ENCODE measurements at regions not wholly inside any gene's neighbourhood (a gene's known extent, or its start where the extent isn't known, plus 50 kb on each side); places are given as distances from the start of the nearest gene placed in this dataset.

DNA sequence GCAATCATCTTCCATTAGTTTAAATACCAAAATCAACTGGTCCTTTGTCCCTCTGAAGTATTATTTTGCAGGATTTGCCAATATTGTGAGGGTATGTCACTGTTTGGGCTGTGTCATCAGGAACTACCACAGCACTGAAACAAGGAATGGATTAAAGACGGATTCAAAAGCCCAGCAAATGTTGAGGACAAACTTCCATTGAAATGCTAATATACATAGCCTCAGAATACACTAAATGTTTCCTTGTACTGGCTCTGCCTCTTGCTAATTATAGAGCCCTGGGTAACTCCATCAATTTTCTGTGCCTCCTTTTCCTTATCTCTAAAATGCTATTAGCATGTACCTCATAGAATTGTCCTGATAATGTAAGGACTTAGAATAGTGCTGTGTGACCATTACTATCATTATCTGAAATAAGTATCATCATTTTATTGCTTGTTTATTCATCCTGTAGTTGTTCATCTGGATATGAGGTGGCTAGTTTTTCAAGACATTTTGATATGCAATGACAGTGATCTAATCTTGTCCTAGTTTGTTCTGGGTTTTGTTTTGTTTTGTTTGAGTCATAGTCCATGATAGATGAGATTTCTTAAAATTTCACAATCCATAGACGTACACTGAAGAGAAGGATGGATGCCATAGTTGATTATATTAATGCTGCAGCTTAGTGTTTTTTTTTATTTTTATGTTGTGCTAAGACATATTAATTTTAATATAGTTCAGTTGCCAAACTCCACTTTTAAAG, 333.4 kb upstream of the KCNH7 start:
- H3K36me3 Mint-ChIP-seq (ENCODE audit: low read depth) = no peaks in the 10 kb centered on the region
- H3K27ac Mint-ChIP-seq = no peak overlapping the region
- ChIA-PET POLR2A (no interaction called here), CTCF (no interaction called here)
- intact Hi-C loops (cut with micrococcal nuclease) = no loop called here
- no peaks in the 10 kb centered on the region for H3K4me1 Mint-ChIP-seq
- TF ChIP-seq, protein P1, sequence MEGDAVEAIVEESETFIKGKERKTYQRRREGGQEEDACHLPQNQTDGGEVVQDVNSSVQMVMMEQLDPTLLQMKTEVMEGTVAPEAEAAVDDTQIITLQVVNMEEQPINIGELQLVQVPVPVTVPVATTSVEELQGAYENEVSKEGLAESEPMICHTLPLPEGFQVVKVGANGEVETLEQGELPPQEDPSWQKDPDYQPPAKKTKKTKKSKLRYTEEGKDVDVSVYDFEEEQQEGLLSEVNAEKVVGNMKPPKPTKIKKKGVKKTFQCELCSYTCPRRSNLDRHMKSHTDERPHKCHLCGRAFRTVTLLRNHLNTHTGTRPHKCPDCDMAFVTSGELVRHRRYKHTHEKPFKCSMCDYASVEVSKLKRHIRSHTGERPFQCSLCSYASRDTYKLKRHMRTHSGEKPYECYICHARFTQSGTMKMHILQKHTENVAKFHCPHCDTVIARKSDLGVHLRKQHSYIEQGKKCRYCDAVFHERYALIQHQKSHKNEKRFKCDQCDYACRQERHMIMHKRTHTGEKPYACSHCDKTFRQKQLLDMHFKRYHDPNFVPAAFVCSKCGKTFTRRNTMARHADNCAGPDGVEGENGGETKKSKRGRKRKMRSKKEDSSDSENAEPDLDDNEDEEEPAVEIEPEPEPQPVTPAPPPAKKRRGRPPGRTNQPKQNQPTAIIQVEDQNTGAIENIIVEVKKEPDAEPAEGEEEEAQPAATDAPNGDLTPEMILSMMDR (IDR thresholded peaks at IDR 0.05) = no peak
- no peak for DNase-seq
- peaks cover 5% of the 10 kb centered on the region for H3K27me3 Mint-ChIP-seq
- no peak for ATAC-seq (ENCODE audit: low read depth)
- no peaks in the 10 kb centered on the region for H3K9me3 Mint-ChIP-seq
- H3K4me3 Mint-ChIP-seq = no peak overlapping the region

DNA sequence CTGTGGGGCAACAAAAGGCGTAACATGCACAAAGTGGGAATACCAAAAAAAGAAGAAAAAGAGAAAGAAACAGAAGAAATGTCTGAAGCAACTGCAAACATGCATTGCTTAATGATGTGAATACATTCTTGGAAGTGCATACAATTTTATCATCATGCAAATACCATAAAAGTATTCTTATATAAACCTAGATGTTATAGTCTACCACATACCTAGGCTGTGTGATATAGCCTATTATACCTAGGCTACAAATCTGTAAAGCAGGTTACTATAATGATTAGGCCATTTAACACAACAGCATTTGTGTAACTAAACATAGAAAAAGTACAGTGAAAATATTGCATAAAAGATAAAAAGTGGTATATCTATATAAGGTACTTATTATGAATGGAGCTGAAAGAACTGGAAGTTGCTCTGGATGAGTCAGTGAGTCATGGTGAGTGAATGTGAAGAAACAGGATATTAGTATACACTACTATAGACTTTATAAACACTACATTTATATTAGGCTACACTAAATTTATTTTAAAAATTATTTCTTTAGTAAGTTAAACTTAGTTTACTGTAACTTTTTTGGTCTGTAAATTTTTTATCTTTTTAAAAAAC, 319.4 kb upstream of the KCNH7 start:
- POLR2A ChIA-PET = no interaction called here
- CTCF ChIA-PET = no interaction called here
- H3K4me3 Mint-ChIP-seq = no peak overlapping the region
- peaks cover 2% of the 10 kb centered on the region for H3K27me3 Mint-ChIP-seq
- intact Hi-C loops (cut with micrococcal nuclease) = no loop called here
- H3K27ac Mint-ChIP-seq = no peak overlapping the region
- no peaks in the 10 kb centered on the region for H3K36me3 Mint-ChIP-seq (ENCODE audit: low read depth)
- ATAC-seq (ENCODE audit: low read depth) = no peak
- TF ChIP-seq, protein P1 (IDR thresholded peaks at IDR 0.05) = no peak
- DNase-seq = no peak
- no peaks in the 10 kb centered on the region for H3K4me1 Mint-ChIP-seq
- no peaks in the 10 kb centered on the region for H3K9me3 Mint-ChIP-seq

DNA sequence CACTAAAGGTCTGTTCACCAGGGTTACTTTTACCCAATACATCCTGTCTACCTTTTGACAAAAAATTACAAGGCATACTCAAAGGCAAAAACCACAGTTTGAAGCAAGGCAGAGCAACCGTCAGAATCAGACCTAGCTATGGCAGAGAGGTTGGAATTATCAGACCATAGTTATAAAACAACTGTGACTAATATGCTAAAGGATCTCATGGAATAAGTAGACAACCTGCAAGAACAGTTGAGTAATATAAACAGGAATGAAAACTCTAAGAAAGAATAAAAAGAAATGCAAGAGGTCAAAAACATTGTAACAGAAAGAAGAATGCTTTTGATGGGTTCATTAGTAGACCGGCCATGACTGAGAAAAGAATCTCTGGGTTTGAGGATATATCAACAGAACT, 318.8 kb upstream of the KCNH7 start:
- ATAC-seq (ENCODE audit: low read depth) (no peak), DNase-seq (no peak)
- ChIA-PET POLR2A (no interaction called here), CTCF (no interaction called here)
- H3K4me1 Mint-ChIP-seq = no peaks in the 10 kb centered on the region
- H3K4me3 Mint-ChIP-seq = no peak overlapping the region
- intact Hi-C loops (cut with micrococcal nuclease) = no loop called here
- no peaks in the 10 kb centered on the region for H3K9me3 Mint-ChIP-seq
- peaks cover 3% of the 10 kb centered on the region for H3K27me3 Mint-ChIP-seq
- H3K36me3 Mint-ChIP-seq (ENCODE audit: low read depth) = no peaks in the 10 kb centered on the region
- H3K27ac Mint-ChIP-seq = no peak overlapping the region
- TF ChIP-seq, protein P1 (IDR thresholded peaks at IDR 0.05) = no peak

DNA sequence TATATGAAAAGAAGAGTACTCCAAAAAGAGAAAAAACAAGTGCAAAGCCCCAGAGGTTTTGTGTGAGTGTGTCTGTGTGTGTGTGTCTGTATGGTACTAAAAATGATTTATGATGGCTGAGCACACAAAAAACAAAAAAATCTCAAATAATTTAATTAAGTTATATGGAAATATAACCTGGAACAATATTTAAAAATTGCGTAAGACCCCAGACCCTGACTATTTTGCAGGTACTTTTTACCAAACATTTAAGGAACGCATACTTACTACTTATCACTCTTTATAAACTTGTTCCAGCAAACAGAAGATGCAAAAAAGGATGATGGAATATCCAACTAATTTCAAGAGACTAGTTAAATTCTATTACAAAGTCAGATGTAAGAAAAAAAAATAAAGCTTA, 317.4 kb upstream of the KCNH7 start:
- Mint-ChIP-seq H3K4me1 (no peaks in the 10 kb centered on the region), H3K27ac (no peak overlapping the region), H3K9me3 (no peaks in the 10 kb centered on the region), H3K4me3 (no peak overlapping the region), H3K36me3 (ENCODE audit: low read depth) (no peaks in the 10 kb centered on the region), H3K27me3 (peaks cover 3% of the 10 kb centered on the region)
- TF ChIP-seq, protein P1 (IDR thresholded peaks at IDR 0.05) = no peak
- ChIA-PET POLR2A (no interaction called here), CTCF (no interaction called here)
- ATAC-seq (ENCODE audit: low read depth) (no peak), DNase-seq (no peak)
- intact Hi-C loops (cut with micrococcal nuclease) = no loop called here

DNA sequence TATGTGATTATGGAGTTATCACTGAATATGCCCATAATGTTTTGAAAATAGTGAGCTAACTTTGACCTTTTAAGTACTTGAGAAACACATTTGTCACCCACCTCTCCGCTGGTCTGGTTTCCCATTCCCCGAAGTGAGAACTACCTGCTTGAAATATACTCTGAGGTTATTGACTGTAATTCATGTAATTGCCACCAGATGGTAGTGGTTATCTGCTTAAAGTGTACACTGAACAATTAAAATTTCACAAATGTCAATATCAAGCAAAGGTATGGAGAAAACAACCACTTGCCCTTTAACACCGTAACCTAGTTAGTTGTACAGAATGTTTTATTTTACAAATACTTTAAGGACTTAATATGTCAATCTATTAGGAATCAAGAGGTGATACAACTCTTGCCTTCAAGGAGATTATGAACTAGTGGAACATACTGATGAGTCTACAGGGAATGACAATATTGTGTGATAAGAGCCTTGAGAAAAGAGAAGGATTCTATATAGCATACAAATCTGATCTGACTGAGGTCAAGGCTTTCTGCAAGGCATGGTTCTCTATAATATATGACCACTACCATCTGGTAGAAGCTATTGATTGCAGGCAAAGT, 316.8 kb upstream of the KCNH7 start:
- H3K36me3 Mint-ChIP-seq (ENCODE audit: low read depth) = no peaks in the 10 kb centered on the region

More for the DNA sequence above, 316.8 kb upstream of the KCNH7 start:
- no peak overlapping the region for H3K27ac Mint-ChIP-seq
- H3K4me3 Mint-ChIP-seq = no peak overlapping the region
- H3K9me3 Mint-ChIP-seq = no peaks in the 10 kb centered on the region
- CTCF ChIA-PET = no interaction called here
- ATAC-seq (ENCODE audit: low read depth) (no peak), DNase-seq (no peak)
- POLR2A ChIA-PET = no interaction called here
- peaks cover 3% of the 10 kb centered on the region for H3K27me3 Mint-ChIP-seq
- intact Hi-C loops (cut with micrococcal nuclease) = no loop called here
- TF ChIP-seq, protein P1 (IDR thresholded peaks at IDR 0.05) = no peak
- no peaks in the 10 kb centered on the region for H3K4me1 Mint-ChIP-seq

Measured in activated B cell treated with CpG ODN at 0.5 μM for 24 hours (primary cell).